Heart left ventricle (tissue), 16 donors: ENCODE measurements at regions not wholly inside any gene's neighbourhood (a gene's known extent, or its start where the extent isn't known, plus 50 kb on each side); places are given as distances from the start of the nearest gene placed in this dataset.

Source experiments
- ATAC-seq, 4 donors: fragments of 200-7000 bp; cut with Tn5 transposase; one replicate each; pipeline ENCODE4 v1.9.1; 2020 to 2022; ENCODE audit warnings: moderate library complexity in 4 of 4, mild to moderate bottlenecking in 3 of 4, moderate number of reproducible peaks in 1 of 4
- DNase-seq, 5 donors: peaks; one replicate each; pipeline ENCODE4 v3.0.0-alpha.2; 2020
- H3K27ac ChIP-seq, 12 donors: fragments of 200-600 bp; sonication (generic) in 4 of 12; one replicate each; pipeline versions ENCODE4 v1.5.0 to v1.8.0; 2016 to 2022; ENCODE audit warnings: mild to moderate bottlenecking in 2 of 12
- H3K27me3 ChIP-seq, 9 donors: fragments of 200-600 bp; sonication (generic) in 2 of 9; one replicate each; pipeline versions ENCODE4 v1.5.1 to v1.8.0; 2016 to 2022; ENCODE audit warnings: mild to moderate bottlenecking in 3 of 9
- H3K36me3 ChIP-seq, 9 donors: fragments of 200-600 bp; sonication (generic) in 2 of 9; one replicate each; pipeline versions ENCODE4 v1.5.0 to v1.8.0; 2018 to 2022; ENCODE audit warnings: mild to moderate bottlenecking in 2 of 9
- H3K4me1 ChIP-seq, 12 donors: fragments of 200-600 bp; sonication (generic) in 4 of 12; one replicate each; pipeline versions ENCODE4 v1.5.0 to v1.8.0; 2016 to 2022; ENCODE audit warnings: mild to moderate bottlenecking in 3 of 12
- H3K4me3 ChIP-seq, 12 donors: fragments of 200-600 bp; sonication (generic) in 4 of 12; one replicate each; pipeline versions ENCODE4 v1.5.0 to v1.8.0; 2017 to 2022; ENCODE audit warnings: mild to moderate bottlenecking in 9 of 12, moderate library complexity in 4 of 12
- H3K9me3 ChIP-seq, 12 donors: fragments of 200-600 bp; sonication (generic) in 4 of 12; one replicate each; pipeline versions ENCODE4 v1.5.0 to v1.8.0; 2016 to 2022; ENCODE audit warnings: mild to moderate bottlenecking in 1 of 12
- CTCF ChIP-seq, 12 donors: fragments of 200-600 bp; sonication (generic) in 4 of 12; IDR thresholded peaks; one replicate each; pipeline versions ENCODE4 v1.5.0 to v1.8.0; 2018 to 2022; ENCODE audit warnings: antibody characterized with exemption in 12 of 12, mild to moderate bottlenecking in 5 of 12
- POLR2A ChIP-seq, 2 donors: fragments of 450-650 bp; IDR thresholded peaks; one replicate each; pipeline ENCODE4 v1.6.1; 2017; ENCODE audit warnings: antibody characterized with exemption in 2 of 2, mild to moderate bottlenecking in 2 of 2, moderate library complexity in 2 of 2
- WGBS, 4 donors: extraction: QIAGEN DNeasy Blood & Tissue Kit in 2 of 4; methylation state at CpG; one replicate each; pipeline versions ENCODE4 v1.1.5 to v1.1.7; 2013 to 2018; 5-methylcytosine and 5-hydroxymethylcytosine counted together
- intact Hi-C, 10 donors: fragments of 100-400 bp; cut with DNase I; formaldehyde crosslinking; loops; one replicate each; pipeline versions ENCODE4 v1.11.1 to v1.14.2; 2022
- donor health status: ischemic (EF 13 %, LVEDD 7.1; RV severe dilation, severe dysfunction).
- donor health status: healthy with polysubstance abuse.
- donor health status: DM: no; HTN: yes; CAD: no.
- donor health status: DM: no; HTN: no; CAD: no.
- donor health status: ischemic (EF 25% LVEDD 6.9; RV normal size, moderate dysfunction).
- donor health status: ischemic (EF 25% LVEDD 5.7; RV mildly dilated, moderate dysfunction).
- donor health status: healthy.
- donor health status: DM: yes; HTN: yes; CAD: no.
- donor health status: ischemic (EF 35%, LVEDD 5.7; RV mildly dilated, moderate dysfunction).
- donor health status: nonischemic (EF 11% LVEDD 7.7; RV severe dilation, severe dysfunction).
- donor health status: DM: yes; HTN: yes; CAD: no.
- donor health status: PGD.
- donor health status: ischemic (EF 29% LVEDD 5.4; RV normal size, mild dysfunction).
- donor health status: nonischemic (EF 23%, LVEDD 6.1; RV moderate dilation, normal function).

- no peak for ATAC-seq
- TF ChIP-seq CTCF (IDR thresholded peaks at IDR 0.05) (no peak), POLR2A (IDR thresholded peaks at IDR 0.05) (no peak)
- Histone ChIP-seq H3K27ac (no peak overlapping the region), H3K4me1 (peaks cover 0 to 8% (median 0%) of the 10 kb centered on the region in 12 donors), H3K4me3 (no peak overlapping the region), H3K9me3 (no peaks in the 10 kb centered on the region), H3K36me3 (no peaks in the 10 kb centered on the region), H3K27me3 (peaks cover 0 to 29% (median 3%) of the 10 kb centered on the region in 9 donors)
- DNase-seq = peak in 1 of 5 donors; percentile 16
- 63 to 86% (median 80%) methylated on average over 22 to 25 of the region's 25 CpGs for WGBS, 4 donors
- intact Hi-C loops = loop anchor here in 2 of 10 donors (5.0 to 10.0 kb wide), 4 partner anchors 81 to 241 kb away; partner anchors contain the start of gene BMP7 (in 1 of the 2)
Measured at GRCh38 chr20:57090590-57091560, 175.6 kb downstream of the BMP7 start.

- peak in 1 of 5 donors; percentile 10 for DNase-seq
- intact Hi-C loops = loop anchor here in 5 of 10 donors (1.0 to 10.0 kb wide), 6 partner anchors 81 to 255 kb away; partner anchors contain the start of gene BMP7 (in 1 of the 5)
- H3K27ac ChIP-seq = no peak overlapping the region
- peaks cover 0 to 29% (median 3%) of the 10 kb centered on the region in 9 donors for H3K27me3 ChIP-seq
- 63 to 71% (median 69%) methylated on average over 8 to 13 of the region's 13 CpGs for WGBS, 4 donors
- H3K9me3 ChIP-seq = no peaks in the 10 kb centered on the region
- H3K4me1 ChIP-seq = peaks cover 0 to 8% (median 0%) of the 10 kb centered on the region in 12 donors
- H3K36me3 ChIP-seq = no peaks in the 10 kb centered on the region
- no peak for TF ChIP-seq POLR2A (IDR thresholded peaks at IDR 0.05)
- TF ChIP-seq CTCF (IDR thresholded peaks at IDR 0.05) = no peak
- no peak overlapping the region for H3K4me3 ChIP-seq
- peak in 2 of 4 donors; percentile 6 to 23 for ATAC-seq
Measured at GRCh38 chr20:57091748-57092111, 174.7 kb downstream of the BMP7 start.

- TF ChIP-seq CTCF (IDR thresholded peaks at IDR 0.05) (peak; percentile 57 to 76 (median 68)), POLR2A (IDR thresholded peaks at IDR 0.05) (no peak)
- H3K4me3 ChIP-seq = no peak overlapping the region
- H3K27ac ChIP-seq = no peak overlapping the region
- intact Hi-C loops = loop anchor here in 5 of 10 donors (1.0 to 10.0 kb wide), 6 partner anchors 80 to 254 kb away; partner anchors contain the start of gene BMP7 (in 1 of the 5)
- peaks cover 0 to 26% (median under 1%) of the 10 kb centered on the region in 9 donors for H3K27me3 ChIP-seq
- WGBS, 4 donors = 21 to 33% (median 25%) methylated on average over 22 to 34 of the region's 34 CpGs
- H3K4me1 ChIP-seq = peaks cover 0 to 8% (median 0%) of the 10 kb centered on the region in 12 donors
- ATAC-seq (peak; percentile 49 to 82 (median 79)), DNase-seq (peak; percentile 30 to 80 (median 52))
- no peaks in the 10 kb centered on the region for H3K36me3 ChIP-seq
- H3K9me3 ChIP-seq = no peaks in the 10 kb centered on the region
Measured at GRCh38 chr20:57092112-57092899, 174.1 kb downstream of the BMP7 start.
